C4-2B (cell line): ENCODE measurements at regions not wholly inside any gene's neighbourhood (a gene's known extent, or its start where the extent isn't known, plus 50 kb on each side); places are given as distances from the start of the nearest gene placed in this dataset.
"Not testable (repeated sequence)": the region's sequence is repeated elsewhere in the genome, so short reads cannot be mapped to it uniquely, and the experiment has no call there.

Experiments
- H3K27ac ChIP-seq: fragments of 450-650 bp; 2 replicates; pipeline ENCODE4 v1.5.1; 2017
- ZFX ChIP-seq: fragments of 450-650 bp; IDR thresholded peaks from 2 replicates; pipeline ENCODE4 v1.6.1; 2017
- TF ChIP-seq, protein P1 (sequence below): fragments of 450-650 bp; conservative IDR thresholded peaks from 2 replicates; pipeline ENCODE4 v1.5.1; 2017; ENCODE audit warnings: mild to moderate bottlenecking

DNA sequence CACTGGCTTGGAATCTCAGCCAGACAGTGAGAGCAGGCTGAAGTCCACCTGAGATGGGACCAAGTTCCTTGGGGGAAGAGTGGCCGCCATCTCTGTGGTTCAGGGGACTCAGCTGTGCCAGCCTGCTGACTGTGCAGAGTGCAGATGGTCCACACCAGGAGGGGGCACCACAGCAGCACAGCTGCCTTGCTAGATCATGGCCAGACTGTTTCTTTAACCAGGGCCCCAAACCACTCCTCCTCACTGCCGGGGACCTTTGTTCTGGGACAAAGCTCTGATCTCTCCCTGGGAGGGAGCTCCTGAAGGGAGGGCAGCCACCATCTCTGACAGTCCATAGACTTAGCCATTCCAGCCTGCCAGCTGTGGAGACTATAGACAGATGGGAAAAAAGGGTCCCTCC, 2189.6 kb downstream of the PCDH7 start:
- no peak for TF ChIP-seq ZFX
- TF ChIP-seq, protein P1, sequence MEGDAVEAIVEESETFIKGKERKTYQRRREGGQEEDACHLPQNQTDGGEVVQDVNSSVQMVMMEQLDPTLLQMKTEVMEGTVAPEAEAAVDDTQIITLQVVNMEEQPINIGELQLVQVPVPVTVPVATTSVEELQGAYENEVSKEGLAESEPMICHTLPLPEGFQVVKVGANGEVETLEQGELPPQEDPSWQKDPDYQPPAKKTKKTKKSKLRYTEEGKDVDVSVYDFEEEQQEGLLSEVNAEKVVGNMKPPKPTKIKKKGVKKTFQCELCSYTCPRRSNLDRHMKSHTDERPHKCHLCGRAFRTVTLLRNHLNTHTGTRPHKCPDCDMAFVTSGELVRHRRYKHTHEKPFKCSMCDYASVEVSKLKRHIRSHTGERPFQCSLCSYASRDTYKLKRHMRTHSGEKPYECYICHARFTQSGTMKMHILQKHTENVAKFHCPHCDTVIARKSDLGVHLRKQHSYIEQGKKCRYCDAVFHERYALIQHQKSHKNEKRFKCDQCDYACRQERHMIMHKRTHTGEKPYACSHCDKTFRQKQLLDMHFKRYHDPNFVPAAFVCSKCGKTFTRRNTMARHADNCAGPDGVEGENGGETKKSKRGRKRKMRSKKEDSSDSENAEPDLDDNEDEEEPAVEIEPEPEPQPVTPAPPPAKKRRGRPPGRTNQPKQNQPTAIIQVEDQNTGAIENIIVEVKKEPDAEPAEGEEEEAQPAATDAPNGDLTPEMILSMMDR = no peak
- no peak overlapping the region for H3K27ac ChIP-seq

DNA sequence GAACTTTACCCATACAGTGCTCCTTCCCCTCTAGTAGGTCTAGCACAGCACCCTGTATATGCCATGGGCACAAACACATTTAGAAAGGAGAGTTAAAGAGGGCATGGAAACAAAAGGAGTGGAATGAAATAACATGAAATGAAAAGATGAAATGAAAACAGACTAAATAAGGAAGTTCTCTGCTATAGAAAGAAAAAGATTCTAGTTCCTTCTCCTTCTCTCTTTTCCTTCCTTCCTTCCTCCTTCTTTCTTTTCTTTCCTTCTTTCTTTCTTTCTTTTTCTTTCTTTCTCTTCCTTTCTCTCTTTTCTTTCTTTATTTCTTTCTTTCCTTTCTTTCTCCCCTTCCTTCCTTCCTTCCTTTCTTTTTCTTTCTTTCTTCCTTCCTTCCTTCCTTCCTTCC, 2197.4 kb downstream of the PCDH7 start:
- TF ChIP-seq ZFX = no peak
- TF ChIP-seq, protein P1 = no peak
- H3K27ac ChIP-seq = no peak overlapping the region

DNA sequence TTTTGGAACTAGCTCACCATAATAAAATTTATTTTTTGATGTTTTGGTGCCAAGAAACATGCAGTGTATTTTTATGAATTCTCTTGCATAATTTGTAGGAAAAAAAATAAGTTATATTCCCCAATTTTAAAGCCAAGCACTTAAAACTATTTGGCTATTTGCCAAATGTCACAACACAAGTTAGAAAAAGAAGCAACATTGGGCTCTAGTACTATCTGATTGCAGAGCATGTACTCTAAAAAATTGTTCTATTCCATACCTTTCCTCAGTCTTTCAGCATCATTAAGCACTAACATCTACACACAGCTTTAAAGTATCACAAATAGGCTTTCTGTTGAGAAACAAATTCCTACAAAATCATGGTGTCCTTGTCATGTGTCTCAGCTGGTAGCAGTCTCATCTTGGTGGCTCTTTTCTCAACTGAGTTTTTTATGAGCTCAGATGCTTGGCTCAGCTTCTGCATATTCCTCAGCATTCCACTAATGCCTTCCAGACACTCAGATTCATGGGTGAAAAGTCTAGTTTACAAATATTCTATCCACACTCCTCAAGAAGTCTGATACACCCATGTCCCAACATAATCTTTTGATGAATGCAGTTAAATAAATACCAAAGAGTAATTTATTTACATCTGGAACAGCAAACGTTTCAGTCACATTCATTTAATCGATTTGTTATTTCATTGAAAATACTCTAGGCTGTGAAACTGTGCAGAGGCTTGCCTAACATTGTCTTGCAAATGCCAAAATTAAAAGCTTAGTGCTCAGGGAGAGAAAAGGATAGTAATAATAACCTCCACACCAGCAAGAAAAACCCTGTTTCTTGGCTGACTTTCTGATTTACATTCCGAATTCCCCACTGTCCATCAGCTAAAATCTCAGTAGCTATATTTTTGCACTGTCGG, 2209.9 kb downstream of the PCDH7 start:
- TF ChIP-seq, protein P1 = no peak
- no peak for TF ChIP-seq ZFX
- no peak overlapping the region for H3K27ac ChIP-seq

DNA sequence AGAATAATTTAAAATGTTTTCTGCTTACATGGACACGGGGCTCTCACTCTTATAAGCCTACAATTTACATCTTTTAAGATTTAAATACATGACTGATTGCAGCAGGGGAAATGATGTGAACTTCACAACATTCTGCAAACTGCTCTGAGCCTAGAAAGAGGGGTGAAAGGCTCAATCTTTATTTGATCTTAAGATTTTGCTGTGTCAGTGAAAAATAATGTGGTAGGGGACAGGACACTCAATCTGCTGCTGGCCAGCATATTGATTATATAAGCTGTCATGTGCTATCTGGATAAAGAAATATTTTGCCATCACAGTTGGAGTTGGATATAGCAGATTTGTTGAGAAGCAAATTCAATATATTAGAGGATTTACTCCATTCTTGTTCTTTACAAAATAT, 2210.5 kb downstream of the PCDH7 start:
- no peak overlapping the region for H3K27ac ChIP-seq
- no peak for TF ChIP-seq ZFX
- TF ChIP-seq, protein P1 = no peak

DNA sequence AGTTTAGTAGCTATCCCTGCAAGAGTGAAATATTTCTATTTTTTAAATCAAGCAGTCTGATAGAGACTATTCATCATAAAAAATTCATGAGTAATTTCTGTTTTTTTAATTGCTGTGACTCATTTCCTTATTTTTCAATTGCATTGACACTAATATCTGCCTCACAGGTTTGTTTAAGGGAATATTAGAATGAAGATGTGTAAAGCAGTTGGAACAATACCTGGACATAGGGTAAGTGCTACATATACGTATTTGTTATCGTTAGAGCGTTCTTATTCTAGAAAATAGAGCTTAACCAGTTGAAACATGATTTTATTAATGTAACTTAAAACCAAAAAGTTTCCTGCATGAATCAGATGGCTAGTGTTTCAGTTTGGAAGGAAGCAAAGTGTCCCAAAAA, 2211.3 kb downstream of the PCDH7 start:
- H3K27ac ChIP-seq = no peak overlapping the region
- TF ChIP-seq, protein P1 = no peak
- no peak for TF ChIP-seq ZFX

DNA sequence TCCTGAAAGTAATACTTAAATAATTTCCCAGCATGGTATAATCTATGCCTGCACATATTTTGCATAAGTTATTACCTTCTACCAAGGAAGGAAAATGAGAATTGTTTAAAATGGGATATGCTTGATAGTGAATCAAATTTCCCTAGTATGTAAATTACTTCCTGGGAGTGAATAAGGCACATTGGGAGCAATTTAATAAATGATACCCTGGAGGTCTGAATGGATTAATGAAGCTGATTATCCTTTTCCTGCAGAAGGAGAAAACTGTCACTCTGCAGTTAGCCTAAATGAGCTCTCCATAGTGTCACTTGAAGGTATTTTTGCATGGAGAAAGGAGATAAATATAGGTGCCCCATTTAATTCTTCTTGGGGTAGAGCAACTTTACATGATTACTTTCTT, 2212.0 kb downstream of the PCDH7 start:
- TF ChIP-seq, protein P1 = no peak
- no peak for TF ChIP-seq ZFX
- no peak overlapping the region for H3K27ac ChIP-seq

DNA sequence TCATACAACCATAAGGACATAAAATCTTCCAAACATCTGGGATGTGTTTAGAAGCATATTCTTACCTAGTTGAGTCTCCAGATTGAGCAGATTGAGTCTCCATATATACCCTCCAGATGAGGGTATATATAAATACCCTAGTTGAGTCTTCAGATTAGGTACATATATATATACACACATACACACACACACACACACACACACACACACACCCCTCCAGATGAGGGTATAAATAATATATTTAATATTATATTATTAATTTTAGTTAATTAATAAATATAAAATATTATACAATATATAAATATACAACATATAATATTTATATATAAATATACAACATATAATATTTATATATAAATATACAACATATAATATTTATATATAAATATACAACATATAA, 2219.1 kb downstream of the PCDH7 start:
- H3K27ac ChIP-seq = not testable (repeated sequence)

DNA sequence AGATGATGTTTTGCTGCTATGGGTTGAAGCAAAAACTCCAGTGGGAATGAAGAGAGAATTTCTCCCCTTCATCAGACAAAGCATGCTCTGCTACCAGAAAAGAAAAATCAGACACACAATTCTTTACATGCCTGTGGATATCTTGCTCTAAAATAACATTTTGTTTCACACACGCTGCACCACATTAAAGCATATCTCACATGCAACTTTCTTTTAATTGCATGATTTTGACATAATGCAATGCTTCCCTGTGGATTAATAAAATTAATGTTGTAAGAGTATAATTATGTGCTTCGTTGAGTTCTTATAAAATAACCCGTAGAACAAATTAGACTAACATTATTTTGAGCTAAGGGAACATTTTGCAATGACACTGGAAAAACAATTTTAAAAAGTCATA, 2230.7 kb downstream of the PCDH7 start:
- H3K27ac ChIP-seq = no peak overlapping the region
- TF ChIP-seq, protein P1 = no peak
- TF ChIP-seq ZFX = no peak
